LoVo (cell line): ENCODE measurements at regions not wholly inside any gene's neighbourhood (a gene's known extent, or its start where the extent isn't known, plus 50 kb on each side); places are given as distances from the start of the nearest gene placed in this dataset.

Experiments
- DNase-seq: peaks from one replicate; pipeline ENCODE4 v3.0.0-alpha.2; 2016; ENCODE audit warnings: low spot score

DNA sequence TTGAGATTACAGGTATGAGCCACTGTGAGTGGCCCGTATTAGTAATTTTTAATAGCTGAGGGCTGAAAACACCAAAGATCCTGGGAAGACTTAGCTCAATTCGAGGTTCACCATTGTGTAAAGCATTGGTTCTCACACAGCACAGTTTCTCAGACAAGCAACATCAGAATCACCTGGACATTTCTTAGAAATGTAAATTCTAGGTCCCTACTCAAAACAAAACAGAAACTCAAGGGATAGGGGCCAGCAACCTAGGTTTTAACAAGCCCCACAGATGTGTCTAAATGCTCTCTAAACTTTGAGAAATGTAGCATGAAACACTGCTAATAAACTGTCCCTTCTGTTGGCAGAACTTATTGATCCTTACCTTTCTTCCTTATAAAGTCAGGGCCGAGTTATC lies 681.2 kb downstream of the RNF144A start:
- DNase-seq, result no peak

- DNase-seq, result no peak
Observed at GRCh38 chr2:7599462-7600258, 682.4 kb downstream of the RNF144A start.

GRCh38 chr2:7601990-7602389 lies 684.8 kb downstream of the RNF144A start:
- no peak for DNase-seq

DNA sequence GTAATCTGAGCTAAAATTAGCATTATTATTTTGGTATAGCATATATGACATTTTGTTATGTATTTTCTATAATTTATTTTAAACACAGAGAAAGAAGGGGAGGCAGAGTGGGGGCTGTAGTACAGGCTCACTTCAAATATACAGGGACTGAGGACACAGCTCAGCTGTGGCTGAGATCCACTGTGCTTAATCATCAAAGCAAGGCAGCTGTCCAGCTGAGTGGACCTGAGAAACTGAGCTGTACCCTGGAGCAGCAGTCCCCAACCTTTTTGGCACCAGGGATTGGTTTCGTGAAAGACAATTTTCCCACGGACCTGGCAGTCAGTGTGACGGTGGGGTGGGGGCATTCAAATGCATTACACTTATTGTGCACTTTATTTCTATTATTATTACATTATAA lies 687.2 kb downstream of the RNF144A start:
- DNase-seq, result no peak

DNA sequence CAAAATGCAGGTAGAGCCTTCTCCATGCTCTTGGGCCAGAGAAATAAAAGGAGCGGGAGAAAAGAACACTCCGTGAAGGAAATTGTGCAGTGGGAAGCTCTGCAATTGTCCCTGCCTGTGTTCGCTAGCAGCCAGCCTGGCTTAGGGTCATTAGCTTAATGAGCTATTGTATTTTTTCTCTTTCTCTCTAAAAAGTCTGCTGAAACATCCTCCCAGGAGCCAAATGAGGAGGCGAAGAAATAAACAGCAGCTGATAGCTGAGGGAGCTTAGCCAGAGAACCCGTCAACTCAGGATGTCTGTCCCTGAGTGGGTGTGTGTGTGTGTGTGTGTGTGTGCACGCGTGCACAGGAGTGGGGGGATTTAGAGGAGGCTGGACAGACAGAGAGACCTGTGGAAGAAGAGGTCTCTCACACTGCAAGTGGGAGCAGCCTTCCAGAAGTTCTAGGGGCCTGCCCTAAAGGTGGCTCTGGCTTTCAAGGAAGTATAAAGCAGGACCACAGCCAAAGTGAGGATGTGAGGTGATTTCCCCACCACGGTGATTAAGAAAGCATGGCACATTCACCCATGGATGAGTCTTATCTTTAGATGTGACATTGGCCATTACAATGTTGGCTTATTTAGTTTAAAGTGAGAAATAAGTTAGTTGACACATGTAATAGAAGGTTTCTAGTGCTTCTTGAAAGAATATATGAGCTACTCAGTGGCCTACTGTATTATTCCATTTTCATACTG lies 690.4 kb downstream of the RNF144A start:
- no peak for DNase-seq

DNA sequence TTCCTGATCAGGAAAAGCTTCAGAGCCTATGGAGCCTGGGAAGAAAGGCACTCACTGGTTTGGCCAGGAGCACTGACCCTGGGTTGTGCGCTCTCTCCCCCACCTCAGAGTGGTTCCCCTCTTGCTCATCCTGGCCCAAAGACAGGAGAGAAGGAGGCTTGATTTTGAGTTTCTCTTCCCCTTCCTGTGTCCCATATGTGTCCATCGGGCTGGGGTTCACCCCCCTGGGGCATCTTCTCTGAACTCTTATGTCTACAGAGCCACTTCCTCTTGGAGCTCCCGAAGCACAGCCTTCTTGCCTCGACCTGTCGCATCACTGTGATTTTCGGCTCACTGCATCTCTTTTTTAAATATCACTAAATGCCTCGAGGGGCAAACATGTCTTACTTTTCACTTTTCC lies 692.3 kb downstream of the RNF144A start:
- no peak for DNase-seq

GRCh38 chr2:7609974-7610373 lies 692.8 kb downstream of the RNF144A start:
- DNase-seq, result no peak

DNA sequence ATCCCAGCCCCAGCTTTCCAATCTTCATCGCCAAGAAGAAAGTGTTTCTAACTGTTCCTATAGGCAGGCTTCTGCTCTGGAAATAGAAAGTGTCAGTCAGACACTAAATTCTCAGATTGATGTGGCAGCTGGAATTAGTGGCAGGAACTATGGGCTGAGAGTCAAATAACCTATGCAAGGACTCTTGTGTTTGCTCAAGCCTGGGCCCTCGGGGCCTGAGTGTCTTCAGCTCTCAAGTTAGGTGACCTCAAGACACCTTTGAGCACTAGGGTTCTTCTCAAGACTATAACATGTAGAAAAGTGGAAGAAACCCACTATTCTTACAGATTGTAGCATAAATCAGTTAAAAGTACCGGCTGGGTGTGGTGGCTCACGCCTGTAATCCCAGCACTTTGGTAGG lies 694.5 kb downstream of the RNF144A start:
- DNase-seq, result no peak

DNA sequence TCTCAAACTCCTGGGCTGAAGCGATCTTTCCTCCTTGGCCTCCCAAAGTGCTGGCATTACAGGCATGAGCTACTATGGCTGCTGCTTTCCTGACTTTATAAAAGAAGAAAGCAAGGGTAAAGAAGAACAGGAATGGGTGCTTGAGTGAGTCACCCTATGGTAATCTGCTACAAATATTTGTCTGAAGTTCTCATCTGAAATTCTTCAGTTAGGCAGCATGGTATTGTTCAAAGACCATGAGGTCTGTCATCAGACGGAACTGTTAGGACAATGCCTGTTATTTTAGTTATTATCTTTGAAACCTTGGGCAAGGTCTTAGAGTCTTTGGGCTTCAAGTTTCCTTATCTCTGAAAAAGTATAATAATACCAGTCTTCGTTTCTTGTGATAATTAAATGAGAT lies 695.8 kb downstream of the RNF144A start:
- DNase-seq, result no peak

DNA sequence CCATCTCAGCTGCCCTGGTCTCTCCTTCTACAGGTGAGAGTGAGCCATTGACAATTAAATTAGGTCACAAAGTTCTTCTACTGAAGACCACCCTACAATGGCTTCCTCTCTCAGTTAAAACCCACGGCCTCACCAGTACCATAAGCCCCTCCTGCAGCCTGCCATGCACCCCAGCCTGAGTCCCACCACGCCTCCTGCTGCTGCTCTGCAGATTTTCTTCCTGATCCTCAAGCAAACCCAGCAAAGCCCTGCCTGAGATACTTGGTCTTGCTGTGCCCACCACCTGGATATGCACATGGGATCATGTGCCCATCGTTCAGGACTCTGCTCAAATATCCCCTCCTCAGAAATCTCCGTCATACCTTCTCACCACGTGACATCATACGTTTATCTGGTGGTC lies 696.6 kb downstream of the RNF144A start:
- DNase-seq, result no peak

DNA sequence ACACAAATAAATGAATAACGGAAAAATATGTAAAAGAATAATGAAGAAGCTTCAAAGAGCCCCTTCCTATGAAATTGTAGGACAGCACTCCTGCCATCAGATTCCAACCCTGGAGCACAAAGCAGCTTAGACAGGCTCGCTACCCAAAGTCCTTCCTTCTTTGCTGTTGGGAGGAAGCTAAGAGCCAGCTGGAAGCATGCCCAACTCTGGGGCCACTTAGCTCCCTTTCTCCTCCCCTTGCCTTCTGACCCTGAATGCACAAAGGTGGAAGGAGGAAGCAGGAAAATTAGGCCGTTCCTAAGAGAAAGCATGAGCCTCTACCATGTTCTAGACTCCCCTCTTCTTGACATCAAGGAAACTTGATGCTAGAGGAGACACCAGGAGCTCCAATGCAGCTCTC lies 700.8 kb downstream of the RNF144A start:
- DNase-seq, result no peak

- no peak for DNase-seq
Observed at GRCh38 chr2:7619203-7619970, 702.2 kb downstream of the RNF144A start.

- no peak for DNase-seq
Observed at GRCh38 chr2:7620255-7620654, 703.0 kb downstream of the RNF144A start.

GRCh38 chr2:7621018-7621814 lies 704.0 kb downstream of the RNF144A start:
- DNase-seq, result no peak

GRCh38 chr2:7625392-7626138 lies 708.4 kb downstream of the RNF144A start:
- no peak for DNase-seq

DNA sequence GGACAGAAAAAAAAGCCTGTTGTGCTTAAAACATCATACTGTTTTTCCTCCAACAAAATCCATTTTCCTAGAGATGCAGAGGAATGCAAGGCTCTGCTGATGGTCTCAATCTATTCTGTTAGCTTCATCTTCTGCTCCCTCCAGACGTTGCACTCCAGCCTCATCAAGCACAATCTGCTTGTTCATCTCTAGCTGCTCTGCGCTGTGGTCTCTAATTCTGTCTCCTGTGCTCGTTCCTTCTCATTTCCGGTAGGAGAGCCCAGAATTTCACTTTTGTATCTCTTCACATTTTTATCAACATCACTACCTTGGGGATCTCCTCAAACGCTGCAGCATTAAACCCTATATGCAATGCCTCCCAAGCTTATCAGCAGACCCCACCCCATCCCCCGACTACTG lies 708.9 kb downstream of the RNF144A start:
- DNase-seq, result no peak

- DNase-seq, result no peak
Observed at GRCh38 chr2:7627583-7627982, 710.4 kb downstream of the RNF144A start.

GRCh38 chr2:7632420-7632819 lies 715.2 kb downstream of the RNF144A start:
- no peak for DNase-seq

GRCh38 chr2:7633566-7634153 lies 716.4 kb downstream of the RNF144A start:
- no peak for DNase-seq

DNA sequence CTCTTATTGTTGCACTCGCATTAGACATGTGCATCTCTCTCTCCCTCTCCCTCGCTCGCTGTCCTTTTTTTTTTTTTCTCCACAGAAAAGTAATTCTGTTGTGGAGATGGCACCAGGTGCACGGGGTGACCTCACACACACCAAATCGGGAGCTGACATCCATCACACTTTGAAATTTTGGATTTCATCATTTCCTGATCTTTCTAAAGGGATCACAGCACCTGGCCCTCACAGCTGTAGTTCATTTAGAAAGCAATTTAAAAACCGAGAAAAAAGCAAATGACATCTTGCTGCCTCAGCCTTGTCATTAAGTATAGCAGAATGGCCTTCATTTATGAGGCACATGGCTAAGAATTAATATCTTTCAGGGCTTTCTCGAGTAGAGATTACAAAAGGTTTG lies 717.2 kb downstream of the RNF144A start:
- no peak for DNase-seq

- DNase-seq, result no peak
Observed at GRCh38 chr2:7639476-7639875, 722.3 kb downstream of the RNF144A start.
